HepG2 (cell line): ENCODE measurements at regions not wholly inside any gene's neighbourhood (a gene's known extent, or its start where the extent isn't known, plus 50 kb on each side); places are given as distances from the start of the nearest gene placed in this dataset.

Experiments
- ATAC-seq: fragments of 200-7000 bp; cut with Tn5 transposase; 3 replicates; pipeline ENCODE4 v1.9.1; 2020; ENCODE audit warnings: mild to moderate bottlenecking, moderate library complexity
- BruUV-seq: library from RNA; stranded (reverse); fragments of 400-500 nt; replicated peaks from 2 replicates; lab custom pipeline; 2021; lab: Mats Ljungman, UMichigan
- CTCF ChIA-PET: fragments of 300-600 bp; formaldehyde crosslinking; extraction: SDS; loops from one replicate; lab custom pipeline; 2021; ENCODE audit warnings: low total read pairs, inconsistent platforms, low intra/inter-chr PET ratio; lab: Yijun Ruan, JAX
- POLR2A ChIA-PET: fragments of 350-600 bp; sonication (Branson Sonifier 250); formaldehyde crosslinking; loops from one replicate; lab custom pipeline; 2020; ENCODE audit warnings: antibody characterized with exemption, inconsistent platforms; lab: Yijun Ruan, JAX
- DNase-seq: peaks from one replicate; pipeline ENCODE4 v3.0.0-alpha.2; 2015; ENCODE audit warnings: low spot score
- FAIRE-seq: peaks from 3 replicates; lab custom pipeline; 2011; peaks lifted over from hg19 to GRCh38; lab: Jason Lieb, UNC
- H2AFZ ChIP-seq: one replicate; pipeline ENCODE4 v1.6.1; 2011; ENCODE audit warnings: low read length, inconsistent platforms
- H3K27ac ChIP-seq: fragments of 300-600 bp; 3 replicates; pipeline ENCODE4 v1.8.0; 2011; ENCODE audit warnings: mixed run types, mild to moderate bottlenecking, mixed read lengths, low read length, inconsistent platforms; ENCODE audit not compliant: insufficient read depth; ENCODE audit errors: extremely low read length
- H3K27me3 ChIP-seq, 2 experiments: fragments of 200-600 bp in 1 of 2; 2 replicates in 1 of 2; 3 replicates in 1 of 2; pipeline versions ENCODE4 v1.6.0 to v1.8.0; 2011; ENCODE audit warnings: low read length in 2 of 2, mild to moderate bottlenecking in 2 of 2, moderate library complexity in 2 of 2, inconsistent platforms in 1 of 2; ENCODE audit not compliant: insufficient read depth in 2 of 2, control insufficient read depth in 1 of 2
- H3K36me3 ChIP-seq, 2 experiments: fragments of 200-600 bp in 1 of 2; replicated peaks in 1 of 2; 2 replicates in 1 of 2; 3 replicates in 1 of 2; pipeline versions ENCODE4 v1.5.1 to v1.8.0; 2011; ENCODE audit warnings: low read length in 2 of 2, inconsistent platforms in 1 of 2; ENCODE audit not compliant: insufficient read depth in 2 of 2, control insufficient read depth in 1 of 2
- H3K4me1 ChIP-seq: 2 replicates; pipeline ENCODE4 v1.5.1; 2012; ENCODE audit warnings: low read length, inconsistent platforms; ENCODE audit not compliant: insufficient read depth
- H3K4me2 ChIP-seq: 2 replicates; pipeline ENCODE4 v1.6.0; 2011; ENCODE audit warnings: low read depth, low read length, inconsistent platforms
- H3K4me3 ChIP-seq, 3 experiments: fragments of 200-600 bp in 1 of 3; sonication (generic), shearing (Covaris generic) in 1 of 3; replicated peaks in 1 of 3; 2 replicates each; pipeline ENCODE4 v1.5.1; 2011 to 2016; ENCODE audit warnings: low read length in 3 of 3, inconsistent platforms in 2 of 3, low read depth in 2 of 3, mild to moderate bottlenecking in 2 of 3, control low read depth in 1 of 3, mixed read lengths in 1 of 3; ENCODE audit not compliant: insufficient read depth in 1 of 3
- H3K79me2 ChIP-seq: one replicate; pipeline ENCODE4 v1.6.1; 2011; ENCODE audit warnings: low read length, inconsistent platforms; ENCODE audit not compliant: insufficient read depth
- H3K9ac ChIP-seq: 2 replicates; pipeline ENCODE4 v1.6.0; 2011; ENCODE audit warnings: mild to moderate bottlenecking, low read depth, low read length, inconsistent platforms; ENCODE audit not compliant: insufficient read depth
- H3K9me3 ChIP-seq: 2 replicates; pipeline ENCODE4 v1.5.1; 2012; ENCODE audit warnings: mild to moderate bottlenecking, low read length
- H4K20me1 ChIP-seq: 2 replicates; pipeline ENCODE4 v1.6.0; 2011; ENCODE audit warnings: inconsistent platforms, mild to moderate bottlenecking, low read length, moderate library complexity; ENCODE audit not compliant: insufficient read depth
- ATF7 ChIP-seq, 2 experiments: fragments of 450-650 bp in 1 of 2; sonication (generic) in 1 of 2; formaldehyde crosslinking in 1 of 2; IDR thresholded peaks; 2 replicates each; pipeline versions ENCODE4 v1.4.0 to v1.6.1; 2016 to 2020; ENCODE audit warnings: antibody characterized with exemption in 1 of 2, mild to moderate bottlenecking in 1 of 2, missing genetic modification reagents in 1 of 2
- HINFP ChIP-seq: sonication (generic); formaldehyde crosslinking; IDR thresholded peaks from 2 replicates; pipeline ENCODE4 v1.4.0; 2020; ENCODE audit warnings: low read depth, mild to moderate bottlenecking, missing genetic modification reagents
- MED8 ChIP-seq: sonication (generic); formaldehyde crosslinking; IDR thresholded peaks from 2 replicates; pipeline ENCODE4 v1.8.1; 2023; ENCODE audit warnings: mild to moderate bottlenecking, missing genetic modification reagents; ENCODE audit not compliant: insufficient replicate concordance
- NFYC ChIP-seq: IDR thresholded peaks from 2 replicates; pipeline ENCODE4 v1.6.1; 2016; ENCODE audit warnings: missing genetic modification reagents, missing compliant biosample characterization
- RXRB ChIP-seq: IDR thresholded peaks from 2 replicates; pipeline ENCODE4 v1.6.1; 2016; ENCODE audit warnings: borderline replicate concordance, missing genetic modification reagents, missing compliant biosample characterization
- SIX1 ChIP-seq: sonication (generic); formaldehyde crosslinking; IDR thresholded peaks from 2 replicates; pipeline ENCODE4 v1.4.0; 2020; ENCODE audit warnings: missing genetic modification reagents, borderline replicate concordance
- XRCC5 ChIP-seq: fragments of 200-400 bp; formaldehyde crosslinking; optimal IDR thresholded peaks from 2 replicates; pipeline ENCODE3; 2017; ENCODE audit warnings: mild to moderate bottlenecking, low read length
- ZBTB4 ChIP-seq: sonication (generic); formaldehyde crosslinking; IDR thresholded peaks from 2 replicates; pipeline ENCODE4 v1.4.0; 2020; ENCODE audit warnings: missing genetic modification reagents, mild to moderate bottlenecking, borderline replicate concordance
- ZNF782 ChIP-seq: sonication (generic); formaldehyde crosslinking; IDR thresholded peaks from 2 replicates; pipeline ENCODE4 v1.4.0; 2020; ENCODE audit warnings: missing genetic modification reagents, mild to moderate bottlenecking, borderline replicate concordance
- WGBS: methylation state at CpG from one replicate; pipeline ENCODE4 v1.1.6; 2017; ENCODE audit warnings: low lambda C conversion rate; 5-methylcytosine and 5-hydroxymethylcytosine counted together
- in situ Hi-C: cut with HindIII; loops from 2 replicates; pipeline ENCODE4 v1.10.0; 2017; ENCODE audit warnings: low pct_unique_long_range_greater_than_20kb; ENCODE audit not compliant: extremely low pct_ligation_motif_present
- intact Hi-C: fragments of 100-400 bp; cut with micrococcal nuclease; formaldehyde crosslinking; loops from one replicate; pipeline ENCODE4 v1.10.0; 2022; ENCODE audit not compliant: unreplicated experiment

- TF ChIP-seq ZBTB4 (CRISPR knock-in tag) = no peak
These were observed 174.0 kb upstream of the TP63 start (continued) for GRCh38 chr3:189457201-189457607.

GRCh38 chr3:189457631-189458412, 173.4 kb upstream of the TP63 start:
- FAIRE-seq (no peak), DNase-seq (no peak), ATAC-seq (no peak)
- no TSS peak for BruUV-seq
- intact Hi-C loops (no loop called here), in situ Hi-C loops (no loop called here)
- whole genome bisulfite sequencing = 37% methylated on average over 9 of the region's 9 CpGs
- Histone ChIP-seq H3K4me2 (no peak overlapping the region), H4K20me1 (no peaks in the 10 kb centered on the region), H3K9ac (no peak overlapping the region), H3K36me3 (no peaks in the 10 kb centered on the region), H3K4me1 (no peaks in the 10 kb centered on the region), H2AFZ (no peak overlapping the region), H3K79me2 (no peaks in the 10 kb centered on the region), H3K9me3 (no peaks in the 10 kb centered on the region), H3K27ac (no peak overlapping the region), H3K4me3 (no peak overlapping the region), H3K27me3 (no peaks in the 10 kb centered on the region)
- TF ChIP-seq SIX1 (CRISPR knock-in tag) (no peak), MED8 (CRISPR knock-in tag) (no peak), ZNF782 (no peak), HINFP (CRISPR knock-in tag) (no peak), NFYC (CRISPR knock-in tag) (no peak), RXRB (CRISPR knock-in tag) (no peak), ATF7 (IDR thresholded peaks at IDR 0.05) (no peak), ATF7 (CRISPR knock-in tag; IDR thresholded peaks at IDR 0.05) (no peak), XRCC5 (no peak)
- CTCF ChIA-PET = no interaction called here
- POLR2A ChIA-PET = no interaction called here
